HG02973 (cell line): ENCODE measurements at regions not wholly inside any gene's neighbourhood (a gene's known extent, or its start where the extent isn't known, plus 50 kb on each side); places are given as distances from the start of the nearest gene placed in this dataset.

ENCODE experiments used
- ATAC-seq: cut with Tn5 transposase; IDR thresholded peaks from one replicate; pipeline ENCODE4 v1.9.1; 2021; ENCODE audit warnings: moderate library complexity; ENCODE audit not compliant: unreplicated experiment

DNA sequence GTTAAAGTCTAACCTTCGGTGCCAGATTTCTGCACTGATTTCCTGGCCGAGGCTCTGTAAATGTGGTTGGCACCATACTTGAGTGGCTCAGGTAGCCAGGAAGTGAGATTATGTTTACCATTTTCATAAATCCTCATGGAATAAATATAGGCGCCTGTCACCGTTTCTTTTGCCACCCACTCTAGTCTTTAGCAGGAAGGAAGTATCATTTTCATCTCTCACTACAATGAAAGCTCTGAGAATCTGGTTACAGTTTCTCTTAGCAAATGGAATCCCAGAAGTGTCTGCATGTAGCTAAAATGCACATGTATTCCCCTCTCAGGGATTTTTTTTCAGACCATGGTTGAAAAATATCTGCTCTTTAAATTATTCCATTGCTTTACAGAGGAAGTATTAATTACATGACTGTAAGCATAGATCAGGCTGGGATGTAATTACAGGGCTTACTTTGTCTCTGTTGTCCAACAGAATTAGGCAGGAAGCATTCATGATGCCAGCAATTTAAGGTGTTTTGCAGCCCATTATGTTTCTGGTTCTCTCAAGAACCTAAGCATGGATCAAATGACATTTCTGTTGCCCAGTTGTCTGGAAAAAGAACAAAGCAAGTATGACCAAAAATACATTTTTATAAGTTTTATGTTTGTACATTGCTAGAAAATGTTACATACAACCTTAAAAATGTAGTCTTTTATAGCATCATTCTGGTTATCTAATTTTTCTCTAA, 221.7 kb upstream of the SPRY2 start:
- ATAC-seq: no peak

DNA sequence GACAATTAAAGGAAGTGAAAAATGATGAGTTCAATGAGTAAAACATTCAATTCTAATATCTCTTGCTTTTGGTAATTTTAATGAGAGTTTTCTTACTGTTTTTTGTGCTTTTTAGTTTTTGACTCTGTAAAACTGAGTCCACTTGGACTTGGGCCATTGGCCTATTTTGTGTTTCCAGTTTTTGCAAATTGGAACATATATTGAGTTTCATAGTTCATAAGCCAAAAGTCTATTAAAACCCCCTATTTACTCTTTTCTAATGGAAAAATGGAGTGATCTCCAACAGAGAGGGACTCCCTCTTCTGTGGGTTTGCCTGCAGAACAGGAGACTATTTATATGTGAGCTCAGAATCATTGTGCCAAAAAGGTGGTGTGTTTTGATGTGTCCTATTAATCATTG, 219.7 kb upstream of the SPRY2 start:
- ATAC-seq: no peak

DNA sequence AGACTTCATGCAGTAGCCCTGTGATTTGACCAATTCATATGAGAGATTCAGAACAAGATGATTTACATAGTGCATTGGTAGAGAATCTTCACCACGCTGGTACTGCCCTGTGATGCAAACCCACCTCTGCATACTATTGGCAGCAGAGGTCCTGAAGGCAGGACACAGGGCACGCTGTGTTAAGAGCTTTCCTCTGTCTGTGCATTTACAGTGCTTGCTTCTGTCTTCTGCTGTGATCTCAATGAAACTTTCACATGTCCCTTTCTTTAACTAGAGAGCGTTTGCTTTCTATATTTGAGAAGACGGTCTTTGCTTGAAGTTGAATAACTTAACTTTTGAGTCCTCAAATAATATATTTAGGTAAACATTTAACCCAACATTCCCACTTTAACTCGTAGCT, 219.0 kb upstream of the SPRY2 start:
- ATAC-seq: no peak

DNA sequence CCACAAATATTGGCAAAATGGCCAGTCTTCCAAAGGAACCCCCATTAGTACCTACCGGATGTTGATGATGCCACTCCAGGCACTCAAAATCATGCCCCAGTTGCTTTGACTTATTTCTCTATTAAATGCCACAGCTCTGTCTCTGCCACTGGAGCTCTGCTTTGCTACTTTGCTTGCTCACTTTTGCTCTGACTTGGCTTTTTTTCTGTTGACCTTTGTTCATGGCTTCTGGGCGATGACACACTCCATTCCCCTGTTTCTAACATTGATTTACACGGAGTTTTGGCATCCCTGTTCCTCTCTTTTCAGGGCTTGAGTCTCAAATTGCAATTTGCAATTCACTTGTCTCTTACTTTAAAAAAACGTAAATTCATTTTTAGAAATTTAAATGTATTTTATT, 217.1 kb upstream of the SPRY2 start:
- no peak for ATAC-seq

DNA sequence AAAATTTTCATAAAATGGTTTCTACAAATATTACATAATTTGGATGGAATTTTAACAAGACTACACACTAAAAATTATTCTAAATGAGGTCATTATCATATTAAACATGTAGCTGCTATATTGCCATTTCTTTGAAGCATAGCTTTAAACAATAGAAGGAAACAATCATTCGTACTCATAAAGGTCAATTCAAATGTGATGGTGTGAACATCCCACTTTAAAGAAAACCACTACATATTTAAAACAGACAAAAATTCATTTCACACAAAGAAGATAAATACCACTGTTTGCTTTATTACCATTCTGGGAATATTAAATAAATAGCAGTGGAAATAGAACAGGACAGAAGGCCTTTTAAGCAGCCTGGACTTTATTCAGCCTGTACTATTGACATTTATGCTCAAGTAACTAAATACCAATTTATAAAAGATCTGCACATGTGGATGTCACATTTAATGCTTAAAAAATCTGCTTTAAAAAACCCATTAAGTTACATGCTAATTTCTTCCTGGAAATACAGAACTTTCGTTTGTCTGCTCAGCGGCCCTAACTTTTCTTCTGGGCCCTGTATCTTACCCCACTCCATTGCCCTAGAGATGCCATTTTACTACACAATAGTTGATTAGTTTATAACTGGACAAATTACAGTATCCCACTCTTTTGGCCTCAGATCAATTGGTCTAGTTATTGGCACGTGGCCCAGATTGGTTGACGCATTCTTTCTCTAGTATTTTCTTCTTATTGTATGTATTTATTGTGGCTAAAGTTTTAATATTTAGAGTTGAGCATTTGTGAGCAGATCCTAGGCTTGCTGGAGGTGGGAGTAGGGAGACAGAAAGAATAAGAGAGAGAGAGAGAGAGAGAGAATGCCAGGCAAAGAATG, 215.1 kb upstream of the SPRY2 start:
- no peak for ATAC-seq

- no peak for ATAC-seq
Measured at GRCh38 chr13:80552851-80553440, 212.0 kb upstream of the SPRY2 start.

DNA sequence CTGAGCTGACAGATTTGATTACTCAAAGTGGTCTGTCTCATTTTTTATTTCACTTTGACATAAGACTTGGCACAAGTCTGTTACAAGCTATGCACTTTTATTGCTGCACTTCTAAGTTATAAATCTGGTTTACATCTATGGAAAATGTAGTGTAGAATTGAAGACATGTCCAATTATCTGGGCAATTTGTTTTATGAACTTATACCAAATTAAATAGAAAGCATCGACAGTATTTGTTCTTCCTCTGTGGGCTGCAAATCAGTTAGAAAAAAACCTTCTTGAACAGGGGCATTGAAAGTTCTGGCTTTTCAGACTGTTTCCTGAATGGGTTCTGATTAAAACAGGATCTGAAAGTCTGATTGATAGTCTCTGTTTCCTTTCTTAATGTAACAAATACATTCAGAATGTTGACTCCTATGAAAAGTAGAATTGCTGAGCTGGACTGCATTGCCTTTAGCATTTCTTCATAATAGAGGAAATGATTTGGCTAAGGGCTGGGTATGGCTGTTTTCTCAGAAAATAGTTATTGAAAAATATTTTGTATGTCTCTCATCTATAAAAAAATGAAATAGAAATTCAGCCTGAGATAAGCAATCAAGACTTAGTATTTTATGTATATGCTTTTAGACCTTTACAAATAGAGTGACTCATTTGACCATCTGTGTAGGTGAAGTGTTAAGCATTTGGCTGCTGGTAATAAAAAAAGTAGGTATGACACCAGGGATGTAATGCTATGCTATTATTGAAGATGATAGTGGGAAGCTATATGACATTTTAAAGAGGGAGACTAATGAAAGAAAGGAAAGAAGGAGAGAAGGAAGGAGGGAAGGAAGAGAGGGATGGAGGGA, 210.9 kb upstream of the SPRY2 start:
- no peak for ATAC-seq

DNA sequence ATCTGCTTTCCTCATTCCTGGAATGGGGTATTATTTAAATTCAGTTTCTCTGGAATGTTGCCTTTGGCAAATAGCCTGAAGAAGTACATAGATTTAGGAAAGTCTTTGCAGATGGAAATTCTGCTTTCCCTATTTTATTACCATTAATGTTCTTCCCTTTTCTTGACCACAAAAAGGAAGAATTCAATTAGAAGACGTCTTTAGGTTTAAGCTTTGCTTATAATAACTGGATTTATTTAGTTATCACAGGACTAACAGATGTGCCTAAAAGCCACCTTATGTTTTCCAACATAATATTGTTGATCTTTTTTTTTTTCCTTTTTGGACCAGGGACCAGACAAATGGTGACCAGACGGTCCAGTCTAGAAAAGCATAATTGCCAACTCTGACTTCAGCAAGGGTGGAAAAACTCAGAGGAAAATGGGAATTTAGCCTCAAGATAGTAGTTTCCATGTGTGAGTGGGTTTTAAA, 210.1 kb upstream of the SPRY2 start:
- ATAC-seq: no peak

- no peak for ATAC-seq
Measured at GRCh38 chr13:80548915-80549314, 208.0 kb upstream of the SPRY2 start.

DNA sequence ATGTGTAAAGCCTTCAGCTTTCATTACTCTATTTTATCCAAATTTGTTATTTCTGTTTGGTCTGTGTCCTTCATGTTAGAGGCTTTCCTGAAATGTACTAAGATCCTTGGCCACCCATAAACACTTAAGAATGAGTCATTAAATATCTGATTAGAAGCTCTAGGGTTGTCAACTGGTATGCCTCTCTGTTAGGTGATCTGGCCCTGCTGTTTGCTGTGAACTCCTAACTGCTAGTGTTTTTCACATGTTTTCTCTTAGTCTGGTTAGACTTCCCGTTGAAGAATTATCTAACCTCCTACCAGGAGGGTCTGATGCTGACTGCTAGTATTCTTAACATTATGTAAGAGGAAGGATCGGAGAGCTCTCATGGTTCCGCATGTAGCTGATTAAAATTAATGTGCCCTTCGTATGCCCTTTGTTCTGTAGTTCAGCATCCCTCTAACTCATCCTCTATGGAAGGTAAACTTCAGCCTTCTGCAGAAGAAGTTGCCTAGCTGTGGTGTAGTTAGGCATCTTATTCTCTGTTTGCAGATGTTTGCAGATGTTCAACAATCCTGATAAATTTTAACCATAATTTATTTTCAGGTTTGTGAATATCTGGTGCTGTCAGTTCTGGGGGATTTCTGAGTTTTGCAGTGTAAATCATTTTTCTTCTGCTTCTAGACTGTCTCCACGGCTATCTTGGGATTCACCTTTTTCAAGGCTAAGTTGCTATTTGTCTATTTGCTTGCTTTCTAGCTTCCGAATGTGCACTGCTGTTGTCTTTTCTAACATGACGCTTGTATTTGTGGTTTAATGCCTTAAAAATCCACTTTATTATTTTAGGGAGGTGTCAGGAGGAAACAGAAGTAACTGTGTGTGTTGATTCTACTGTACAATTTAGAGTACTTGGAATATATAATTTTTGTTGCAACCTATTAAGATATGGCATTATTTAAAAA, 207.2 kb upstream of the SPRY2 start:
- no peak for ATAC-seq

DNA sequence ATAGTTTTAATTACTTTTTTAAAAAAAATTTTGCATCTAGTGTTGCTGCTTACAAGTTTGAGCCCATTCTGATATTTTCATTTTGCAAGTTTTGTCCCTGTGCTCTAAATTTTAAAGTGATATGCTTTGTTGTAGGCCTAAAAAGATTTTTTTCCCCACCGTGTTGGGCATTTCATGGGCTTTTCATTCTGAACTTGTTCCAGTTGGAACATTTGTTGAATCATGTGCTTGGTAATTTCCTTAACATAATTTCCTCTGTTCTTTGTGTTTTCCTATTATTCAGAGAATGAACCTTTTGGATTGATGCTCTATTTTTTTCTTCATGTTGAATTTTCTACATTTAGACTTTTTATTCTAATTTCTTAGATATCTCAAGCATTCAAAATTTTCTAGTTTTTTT, 206.4 kb upstream of the SPRY2 start:
- no peak for ATAC-seq

GRCh38 chr13:80533175-80533574, 192.2 kb upstream of the SPRY2 start:
- ATAC-seq: no peak

GRCh38 chr13:80530902-80531301, 190.0 kb upstream of the SPRY2 start:
- ATAC-seq: no peak

- no peak for ATAC-seq
Measured at GRCh38 chr13:80530191-80530590, 189.3 kb upstream of the SPRY2 start.

DNA sequence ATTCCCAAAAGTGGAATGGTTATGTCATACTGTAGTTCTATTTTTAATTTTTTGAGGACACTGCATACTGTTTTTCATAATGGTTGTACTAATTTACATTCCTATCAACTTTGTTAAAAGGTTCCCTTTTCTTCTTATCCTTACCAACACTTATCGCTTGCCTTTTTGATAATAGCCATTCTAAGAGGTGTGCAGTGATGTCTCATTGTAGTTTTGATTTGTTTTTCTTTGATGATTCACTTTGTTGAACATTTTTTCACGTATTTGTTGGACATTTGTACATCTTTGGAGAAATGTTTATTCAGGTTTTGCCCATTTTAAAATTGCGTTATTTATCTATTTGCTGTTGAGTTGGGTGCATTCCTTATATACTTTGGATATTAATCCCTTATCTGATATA, 188.8 kb upstream of the SPRY2 start:
- no peak for ATAC-seq

DNA sequence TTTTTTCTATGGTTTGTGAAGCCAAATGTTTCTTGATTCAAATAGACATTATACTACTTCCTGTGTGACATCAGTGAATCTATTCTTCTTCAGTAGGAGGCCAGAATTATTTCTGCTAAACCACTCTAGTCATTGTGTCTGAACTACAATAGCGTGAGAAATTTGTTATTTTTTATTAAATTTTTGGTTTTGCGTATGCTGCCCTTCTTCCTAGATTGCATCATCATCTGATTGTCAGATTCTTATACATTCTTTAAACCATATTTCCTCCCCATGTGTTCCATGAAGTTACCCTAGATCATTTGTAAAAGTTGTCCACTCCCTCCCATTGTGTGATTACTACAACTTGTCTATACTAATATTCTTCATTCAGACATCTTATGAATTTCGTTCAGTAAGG, 187.8 kb upstream of the SPRY2 start:
- ATAC-seq: no peak

DNA sequence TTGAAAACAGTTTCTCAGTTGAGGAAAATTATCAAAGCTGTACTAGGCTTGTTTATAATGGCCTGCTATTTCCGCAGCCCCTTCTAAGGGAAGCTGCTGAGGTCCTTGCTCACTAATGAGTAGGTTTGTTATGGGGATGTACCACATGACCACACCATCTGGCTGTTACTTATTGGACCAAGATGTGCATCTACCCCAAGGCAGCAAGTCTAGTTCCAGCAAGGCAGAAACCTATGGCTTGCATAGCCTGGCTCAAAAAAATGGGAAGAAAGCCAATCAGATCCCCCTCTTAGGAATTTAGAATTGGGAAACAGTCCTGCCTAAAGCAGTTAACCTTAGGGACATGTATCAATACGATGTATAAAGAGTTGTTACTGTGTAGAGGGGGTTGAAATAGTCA, 186.5 kb upstream of the SPRY2 start:
- ATAC-seq: no peak

- no peak for ATAC-seq
Measured at GRCh38 chr13:80524447-80525215, 183.7 kb upstream of the SPRY2 start.

DNA sequence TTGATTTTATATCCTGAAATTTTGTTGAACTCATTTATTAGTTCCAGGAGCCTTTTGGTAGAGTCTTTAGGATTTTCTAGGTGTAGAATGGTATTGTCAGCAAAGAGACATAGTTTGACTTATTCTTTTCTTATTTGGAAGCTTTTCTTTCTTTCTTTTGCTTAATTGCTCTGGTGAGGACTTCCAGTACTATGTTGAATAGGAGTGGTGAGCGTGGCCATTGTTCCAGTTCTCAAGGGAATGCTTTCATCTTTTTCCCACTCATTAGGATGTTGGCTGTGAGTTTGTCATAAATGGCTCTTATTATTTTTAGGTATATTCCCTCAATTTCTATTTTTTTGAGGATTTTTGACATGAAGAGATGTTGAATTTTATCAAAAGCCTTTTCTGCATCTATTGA, 182.2 kb upstream of the SPRY2 start:
- ATAC-seq: no peak
